ENCODE measurements at regions not wholly inside any gene's neighbourhood (a gene's known extent, or its start where the extent isn't known, plus 50 kb on each side); places are given as distances from the start of the nearest gene placed in this dataset.
A peak's percentile ranks its signal among the peaks of the same experiment; 100 is the strongest.

DNA sequence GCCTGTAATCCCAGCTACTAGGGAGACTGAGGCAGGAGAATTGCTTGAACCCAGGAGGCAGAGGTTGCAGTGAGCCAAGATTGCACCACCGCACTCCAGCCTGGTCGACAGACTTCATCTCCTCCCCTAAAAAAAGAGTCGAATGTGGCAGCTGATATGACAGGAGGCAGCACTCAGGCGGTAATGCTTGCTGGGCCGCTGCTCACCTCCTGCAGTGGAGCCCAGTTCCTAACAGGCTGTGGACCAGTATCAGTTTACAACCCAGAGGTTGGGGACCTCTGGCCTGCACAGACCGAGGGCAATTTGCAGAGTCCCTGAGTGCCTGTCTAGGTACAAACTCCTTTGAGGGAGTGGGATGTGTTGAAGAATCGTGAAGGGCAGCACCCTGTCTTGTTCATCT is 136.2 kb downstream of the SMAD6 start:
- Histone ChIP-seq H3K4me1 (ENCODE audit: control insufficient read depth, insufficient read depth, low read length) (no peaks in the 10 kb centered on the region), H3K27me3 (replicated peaks in 1 of 2; ENCODE audit: control insufficient read depth in 2 of 2, insufficient read depth in 2 of 2, low read length in 1 of 2) (peaks cover 7 to 18% of the 10 kb centered on the region in 2 experiments), H3K79me2 (ENCODE audit: control insufficient read depth, insufficient read depth, low read length) (no peaks in the 10 kb centered on the region), H3K27ac (ENCODE audit: control insufficient read depth, insufficient read depth) (no peak overlapping the region), H3K4me3 (no peak overlapping the region), H4K20me1 (ENCODE audit: control insufficient read depth, insufficient read depth) (no peaks in the 10 kb centered on the region; the same call in 1 of the 2 replicates), H3K4me2 (ENCODE audit: control insufficient read depth, insufficient read depth) (no peak overlapping the region), H2AFZ (ENCODE audit: control insufficient read depth, low read depth, low read length) (no peak overlapping the region), H3K36me3 (ENCODE audit: control insufficient read depth in 2 of 2, insufficient read depth in 2 of 2, low read length in 1 of 2) (no peaks in the 10 kb centered on the region), H3K9ac (ENCODE audit: control insufficient read depth, insufficient read depth, low read length) (no peak overlapping the region), H3K9me3 (replicated peaks; ENCODE audit: control insufficient read depth, insufficient read depth, low read length) (peaks cover 3% of the 10 kb centered on the region; the same call in 1 of the 3 replicates)
- ChIA-PET SMC1A (ENCODE audit: uncharacterized antibody, unreplicated experiment) (no interaction called here), POLR2A (no interaction called here), CTCF (interaction anchor here (1.0 to 1.6 kb wide), 3 partner anchors 13 to 220 kb away, joined by 3 to 4 read pairs (median 4); no protein-coding TSS in a partner anchor), RAD21 (ENCODE audit: unreplicated experiment) (no interaction called here)
- WGBS (ENCODE audit: insufficient coverage, insufficient replicate concordance, low lambda C conversion rate, missing lambda C conversion rate) = 47% methylated on average over 7 of the region's 7 CpGs
- ATAC-seq (no peak), DNase-seq (ENCODE audit: low read depth, low spot score) (no peak), FAIRE-seq (no peak)
- intact Hi-C loops (cut with micrococcal nuclease; ENCODE audit: unreplicated experiment) (no loop called here), in situ Hi-C loops (cut with MboI) (no loop called here)
- no peak for TF ChIP-seq SIX5 (IDR thresholded peaks at IDR 0.05; ENCODE audit: low read depth, low read length, severe bottlenecking)
- no peak for TF ChIP-seq FOXM1 (IDR thresholded peaks at IDR 0.05; ENCODE audit: low read depth, low read length)
- TF ChIP-seq NR2C1 (IDR thresholded peaks at IDR 0.05) = no peak
- TF ChIP-seq ESRRA (IDR thresholded peaks at IDR 0.05; ENCODE audit: low read length) = no peak
- no peak for TF ChIP-seq SMC3 (IDR thresholded peaks at IDR 0.05; ENCODE audit: borderline replicate concordance, low read length)
- no TSS peak for BruUV-seq (replicated peaks)

- peak; percentile 71 for FAIRE-seq
- no TSS peak for BruUV-seq (replicated peaks)
These were observed 136.7 kb downstream of the SMAD6 start for GRCh38 chr15:66838671-66839239.

More at GRCh38 chr15:66838671-66839239, 136.7 kb downstream of the SMAD6 start:
- SMC1A ChIA-PET (ENCODE audit: uncharacterized antibody, unreplicated experiment) = interaction anchor here (1.8 kb wide), 1 partner anchor 12 kb away, joined by 4 read pairs; no protein-coding TSS in a partner anchor
- Histone ChIP-seq H3K79me2 (ENCODE audit: control insufficient read depth, insufficient read depth, low read length) (no peaks in the 10 kb centered on the region), H4K20me1 (ENCODE audit: control insufficient read depth, insufficient read depth) (no peaks in the 10 kb centered on the region; the same call in 1 of the 2 replicates), H3K9me3 (replicated peaks; ENCODE audit: control insufficient read depth, insufficient read depth, low read length) (peaks cover 3% of the 10 kb centered on the region; the same call in 1 of the 3 replicates), H3K4me2 (ENCODE audit: control insufficient read depth, insufficient read depth) (no peak overlapping the region), H2AFZ (ENCODE audit: control insufficient read depth, low read depth, low read length) (no peak overlapping the region), H3K27me3 (replicated peaks in 1 of 2; ENCODE audit: control insufficient read depth in 2 of 2, insufficient read depth in 2 of 2, low read length in 1 of 2) (peaks cover 7 to 18% of the 10 kb centered on the region in 2 experiments), H3K4me3 (no peak overlapping the region), H3K9ac (ENCODE audit: control insufficient read depth, insufficient read depth, low read length) (no peak overlapping the region), H3K27ac (ENCODE audit: control insufficient read depth, insufficient read depth) (no peak overlapping the region), H3K36me3 (ENCODE audit: control insufficient read depth in 2 of 2, insufficient read depth in 2 of 2, low read length in 1 of 2) (no peaks in the 10 kb centered on the region), H3K4me1 (ENCODE audit: control insufficient read depth, insufficient read depth, low read length) (no peaks in the 10 kb centered on the region)
- intact Hi-C loops (cut with micrococcal nuclease; ENCODE audit: unreplicated experiment) (no loop called here), in situ Hi-C loops (cut with MboI) (no loop called here)
- RAD21 ChIA-PET (ENCODE audit: unreplicated experiment) = interaction anchor here (0.6 to 0.9 kb wide), 2 partner anchors 15 to 398 kb away, joined by 3 to 5 read pairs; no protein-coding TSS in a partner anchor
- 27% methylated on average over 5 of the region's 5 CpGs for WGBS (ENCODE audit: insufficient coverage, insufficient replicate concordance, low lambda C conversion rate, missing lambda C conversion rate)
- DNase-seq (ENCODE audit: low read depth, low spot score) (no peak), ATAC-seq (peak; percentile 58; the same call in 2 of the 3 replicates)
- POLR2A ChIA-PET = no interaction called here
- CTCF ChIA-PET = interaction anchor here (0.9 to 1.6 kb wide), 4 partner anchors 13 to 220 kb away, joined by 3 to 10 read pairs (median 4); no protein-coding TSS in a partner anchor
- no peak for TF ChIP-seq YBX1 (IDR thresholded peaks at IDR 0.05)
- TF ChIP-seq, protein P1, sequence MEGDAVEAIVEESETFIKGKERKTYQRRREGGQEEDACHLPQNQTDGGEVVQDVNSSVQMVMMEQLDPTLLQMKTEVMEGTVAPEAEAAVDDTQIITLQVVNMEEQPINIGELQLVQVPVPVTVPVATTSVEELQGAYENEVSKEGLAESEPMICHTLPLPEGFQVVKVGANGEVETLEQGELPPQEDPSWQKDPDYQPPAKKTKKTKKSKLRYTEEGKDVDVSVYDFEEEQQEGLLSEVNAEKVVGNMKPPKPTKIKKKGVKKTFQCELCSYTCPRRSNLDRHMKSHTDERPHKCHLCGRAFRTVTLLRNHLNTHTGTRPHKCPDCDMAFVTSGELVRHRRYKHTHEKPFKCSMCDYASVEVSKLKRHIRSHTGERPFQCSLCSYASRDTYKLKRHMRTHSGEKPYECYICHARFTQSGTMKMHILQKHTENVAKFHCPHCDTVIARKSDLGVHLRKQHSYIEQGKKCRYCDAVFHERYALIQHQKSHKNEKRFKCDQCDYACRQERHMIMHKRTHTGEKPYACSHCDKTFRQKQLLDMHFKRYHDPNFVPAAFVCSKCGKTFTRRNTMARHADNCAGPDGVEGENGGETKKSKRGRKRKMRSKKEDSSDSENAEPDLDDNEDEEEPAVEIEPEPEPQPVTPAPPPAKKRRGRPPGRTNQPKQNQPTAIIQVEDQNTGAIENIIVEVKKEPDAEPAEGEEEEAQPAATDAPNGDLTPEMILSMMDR (IDR thresholded peaks at IDR 0.05 in 2 of 3, conservative IDR thresholded peaks at IDR 0.05 in 1 of 3; ENCODE audit: control insufficient read depth in 2 of 3, extremely low read depth in 1 of 3, insufficient read depth in 1 of 3, low read depth in 3 of 3, low read length in 3 of 3) = peak in 2 of 3 experiments; percentile 51; a peak in 5 of 6 replicates
